CD8-positive, alpha-beta memory T cell (primary cell): ENCODE measurements at regions not wholly inside any gene's neighbourhood (a gene's known extent, or its start where the extent isn't known, plus 50 kb on each side); places are given as distances from the start of the nearest gene placed in this dataset.

Source experiments
- CTCF ChIA-PET: fragments of 350-600 bp; sonication (Branson Sonifier 250); formaldehyde crosslinking; loops from one replicate; lab custom pipeline; 2021; ENCODE audit warnings: antibody characterized with exemption; lab: Charles Lee
- POLR2A ChIA-PET: fragments of 350-600 bp; sonication (Branson Sonifier 250); formaldehyde crosslinking; loops from one replicate; lab custom pipeline; 2021; ENCODE audit warnings: antibody characterized with exemption; lab: Charles Lee
- DNase-seq, 5 donors: peaks; one replicate each; pipeline versions ENCODE4 v3.0.0 to v3.0.0-alpha.2; 2020 to 2022; ENCODE audit warnings: mixed read lengths in 1 of 5
- H3K27ac ChIP-seq: one replicate; pipeline ENCODE4 v1.7.0; 2013; ENCODE audit warnings: low read depth, mild to moderate bottlenecking, low read length, moderate library complexity
- H3K27me3 ChIP-seq: 2 replicates; pipeline ENCODE4 v1.7.0; 2013; ENCODE audit warnings: low read length, mild to moderate bottlenecking; ENCODE audit not compliant: insufficient read depth, poor library complexity, severe bottlenecking
- H3K36me3 ChIP-seq: 2 replicates; pipeline ENCODE4 v1.7.0; 2013; ENCODE audit warnings: mild to moderate bottlenecking, low read length, moderate library complexity; ENCODE audit not compliant: insufficient read depth
- H3K4me1 ChIP-seq: 2 replicates; pipeline ENCODE4 v1.7.0; 2013; ENCODE audit warnings: mild to moderate bottlenecking, low read length, moderate library complexity; ENCODE audit not compliant: insufficient read depth
- H3K4me3 ChIP-seq: 2 replicates; pipeline ENCODE4 v1.7.0; 2013; ENCODE audit warnings: mild to moderate bottlenecking, low read length
- H3K9me3 ChIP-seq: 2 replicates; pipeline ENCODE4 v1.7.0; 2013; ENCODE audit warnings: mild to moderate bottlenecking, low read length
- H3K27ac Mint-ChIP-seq, 8 donors: one replicate each; pipeline ENCODE4 v1.8.0; 2020 to 2021; ENCODE audit warnings: mixed read lengths in 8 of 8, mild to moderate bottlenecking in 6 of 8, inconsistent platforms in 3 of 8, moderate library complexity in 3 of 8
- H3K27me3 Mint-ChIP-seq, 2 donors: one replicate each; pipeline ENCODE4 v1.8.0; 2020 to 2021; ENCODE audit warnings: mixed read lengths in 2 of 2, mild to moderate bottlenecking in 1 of 2, moderate library complexity in 1 of 2
- H3K36me3 Mint-ChIP-seq, 3 donors: one replicate each; pipeline ENCODE4 v1.8.0; 2020 to 2021; ENCODE audit warnings: mixed read lengths in 3 of 3, inconsistent platforms in 1 of 3, mild to moderate bottlenecking in 1 of 3
- H3K4me1 Mint-ChIP-seq, 3 donors: one replicate each; pipeline ENCODE4 v1.8.0; 2020 to 2021; ENCODE audit warnings: mixed read lengths in 3 of 3, inconsistent platforms in 1 of 3, mild to moderate bottlenecking in 1 of 3
- H3K4me3 Mint-ChIP-seq, 7 donors: one replicate each; pipeline ENCODE4 v1.8.0; 2020 to 2021; ENCODE audit warnings: mixed read lengths in 7 of 7, mild to moderate bottlenecking in 6 of 7, moderate library complexity in 4 of 7, inconsistent platforms in 2 of 7
- H3K9me3 Mint-ChIP-seq, 5 donors: one replicate each; pipeline ENCODE4 v1.8.0; 2020 to 2022; ENCODE audit warnings: mixed read lengths in 5 of 5, mild to moderate bottlenecking in 3 of 5, moderate library complexity in 2 of 5, inconsistent platforms in 1 of 5

DNA sequence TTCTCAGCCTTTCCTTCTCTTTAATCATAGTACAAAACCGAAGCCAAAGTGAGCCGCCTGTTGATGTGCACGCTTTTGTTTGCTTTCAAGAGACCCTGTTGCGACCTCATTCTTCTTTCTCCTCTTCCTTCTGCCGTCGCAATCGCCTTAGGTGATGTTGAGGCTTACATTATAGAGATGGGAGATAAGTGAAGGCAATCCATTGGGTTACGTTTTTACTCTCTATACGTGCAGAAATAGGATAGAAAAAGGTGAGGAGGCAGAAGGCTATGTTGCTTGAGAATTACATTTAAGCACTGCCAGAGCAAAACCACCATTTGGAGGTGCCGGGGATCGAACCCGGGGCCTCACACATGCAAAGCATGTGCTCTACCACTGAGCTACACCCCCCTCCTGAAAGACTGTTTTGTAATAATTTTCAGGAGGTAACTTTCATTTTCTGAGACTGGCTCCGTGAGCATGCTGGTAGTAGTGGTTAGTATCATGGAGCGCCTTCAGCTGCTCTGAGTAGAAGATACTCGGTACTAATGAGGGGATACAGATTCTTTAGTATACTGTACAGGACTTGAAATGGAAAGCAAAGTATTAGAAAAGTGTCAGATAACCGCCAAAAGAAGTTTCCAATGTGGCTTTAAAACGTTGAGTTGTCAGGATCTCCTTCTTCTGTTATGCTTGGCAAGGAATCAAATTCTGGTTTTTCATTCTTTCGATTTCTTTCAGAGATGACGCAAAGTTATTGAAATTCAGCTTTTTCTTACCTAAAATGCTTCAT, 165.6 kb downstream of the TRIM27 start:
- CTCF ChIA-PET = no interaction called here
- POLR2A ChIA-PET = no interaction called here
- Mint-ChIP-seq H3K27ac (no peak overlapping the region), H3K4me3 (no peak overlapping the region), H3K9me3 (peaks cover 0 to 9% (median 4%) of the 10 kb centered on the region in 5 donors), H3K4me1 (peaks cover 0 to 2% (median 0%) of the 10 kb centered on the region in 3 donors), H3K36me3 (peaks cover 0 to 4% (median 0%) of the 10 kb centered on the region in 3 donors), H3K27me3 (peaks cover 53 to 65% of the 10 kb centered on the region in 2 donors)
- H3K4me3 ChIP-seq = no peak overlapping the region
- no peak for DNase-seq
- peaks cover 5% of the 10 kb centered on the region for H3K27me3 ChIP-seq
- H3K36me3 ChIP-seq = no peaks in the 10 kb centered on the region
- peak overlapping the region; percentile 81 for H3K27ac ChIP-seq
- H3K9me3 ChIP-seq = no peaks in the 10 kb centered on the region
- no peaks in the 10 kb centered on the region for H3K4me1 ChIP-seq

GRCh38 chr6:28758818-28759235, 165.0 kb downstream of the TRIM27 start:
- H3K4me1 ChIP-seq = no peaks in the 10 kb centered on the region
- peaks cover 9% of the 10 kb centered on the region for H3K27me3 ChIP-seq
- peaks cover 0 to 2% (median 0%) of the 10 kb centered on the region in 3 donors for H3K4me1 Mint-ChIP-seq
- no peaks in the 10 kb centered on the region for H3K9me3 ChIP-seq
- peak overlapping the region; percentile 81 for H3K27ac ChIP-seq
- DNase-seq = no peak
- no peak overlapping the region for H3K4me3 ChIP-seq
- peaks cover 0 to 9% (median 4%) of the 10 kb centered on the region in 5 donors for H3K9me3 Mint-ChIP-seq
- no peak overlapping the region for H3K4me3 Mint-ChIP-seq
- H3K36me3 Mint-ChIP-seq = peaks cover 0 to 4% (median 0%) of the 10 kb centered on the region in 3 donors
- no peaks in the 10 kb centered on the region for H3K36me3 ChIP-seq
- ChIA-PET POLR2A (no interaction called here), CTCF (no interaction called here)
- no peak overlapping the region for H3K27ac Mint-ChIP-seq
- peaks cover 53 to 66% of the 10 kb centered on the region in 2 donors for H3K27me3 Mint-ChIP-seq

GRCh38 chr6:28764014-28764723, 159.6 kb downstream of the TRIM27 start:
- Histone ChIP-seq H3K27ac (no peak overlapping the region), H3K4me1 (no peaks in the 10 kb centered on the region), H3K9me3 (no peaks in the 10 kb centered on the region), H3K4me3 (no peak overlapping the region), H3K36me3 (no peaks in the 10 kb centered on the region), H3K27me3 (peaks cover 28% of the 10 kb centered on the region)
- DNase-seq = no peak
- Mint-ChIP-seq H3K4me1 (no peaks in the 10 kb centered on the region), H3K27ac (no peak overlapping the region), H3K36me3 (peaks cover 0 to 4% (median 4%) of the 10 kb centered on the region in 3 donors), H3K27me3 (peaks cover 82 to 84% of the 10 kb centered on the region in 2 donors), H3K9me3 (peaks cover 5 to 28% (median 16%) of the 10 kb centered on the region in 5 donors), H3K4me3 (no peak overlapping the region)
- CTCF ChIA-PET = no interaction called here
- POLR2A ChIA-PET = no interaction called here

DNA sequence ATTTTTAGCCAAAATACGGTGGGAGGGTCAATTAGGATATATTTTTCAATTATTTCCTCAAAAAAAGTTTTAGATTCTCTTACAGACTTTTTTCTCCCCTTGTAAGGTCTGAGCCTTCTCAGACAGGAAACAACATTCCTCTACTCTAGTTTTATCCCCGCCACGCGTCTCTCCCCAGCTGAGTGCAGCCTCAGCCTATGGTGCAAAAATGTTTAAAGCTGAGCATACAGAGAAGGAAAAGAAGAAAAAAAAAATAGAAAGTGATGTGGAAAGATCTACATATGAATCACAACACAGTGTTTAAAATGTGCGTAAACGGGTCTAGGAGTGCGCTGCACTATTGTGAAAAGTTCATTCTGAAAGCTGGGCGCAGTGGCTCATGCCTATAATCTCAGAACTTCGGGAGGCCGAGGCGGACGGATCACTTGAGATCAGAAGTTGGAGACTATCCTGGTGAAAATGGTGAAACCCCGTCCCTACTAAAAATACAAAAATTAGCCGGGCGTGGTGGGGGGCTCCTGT, 159.0 kb downstream of the TRIM27 start:
- Histone ChIP-seq H3K9me3 (no peaks in the 10 kb centered on the region), H3K36me3 (no peaks in the 10 kb centered on the region), H3K27me3 (peaks cover 33% of the 10 kb centered on the region), H3K4me3 (no peak overlapping the region), H3K27ac (no peak overlapping the region), H3K4me1 (no peaks in the 10 kb centered on the region)
- H3K27ac Mint-ChIP-seq = no peak overlapping the region
- H3K9me3 Mint-ChIP-seq = peaks cover 5 to 28% (median 16%) of the 10 kb centered on the region in 5 donors
- peak overlapping the region in 1 of 7 donors; percentile 55 for H3K4me3 Mint-ChIP-seq
- ChIA-PET POLR2A (no interaction called here), CTCF (no interaction called here)
- H3K36me3 Mint-ChIP-seq = peaks cover 0 to 4% (median 3%) of the 10 kb centered on the region in 3 donors
- H3K27me3 Mint-ChIP-seq = peaks cover 84 to 87% of the 10 kb centered on the region in 2 donors
- no peak for DNase-seq
- no peaks in the 10 kb centered on the region for H3K4me1 Mint-ChIP-seq

DNA sequence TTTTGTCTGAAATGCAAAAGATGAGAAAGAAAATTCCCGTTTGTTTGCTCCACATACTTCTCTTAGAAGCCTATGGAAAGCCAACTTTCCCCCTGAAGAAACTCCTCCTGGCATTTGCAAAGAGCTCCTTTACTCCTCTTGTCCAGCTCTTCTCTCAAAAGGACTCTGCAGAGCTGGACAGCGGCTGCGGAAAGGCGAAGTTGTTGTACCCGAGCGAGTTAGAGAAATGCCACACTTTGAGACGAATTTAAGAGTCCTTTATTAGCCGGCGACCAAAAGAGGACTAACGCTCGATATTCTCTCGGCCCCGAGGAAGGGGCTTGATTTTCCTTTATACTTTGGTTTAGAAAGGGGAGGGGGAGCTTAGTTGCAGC, 157.8 kb downstream of the TRIM27 start:
- H3K27me3 Mint-ChIP-seq = peaks cover 85 to 89% of the 10 kb centered on the region in 2 donors
- POLR2A ChIA-PET = no interaction called here
- CTCF ChIA-PET = no interaction called here
- no peaks in the 10 kb centered on the region for H3K4me1 Mint-ChIP-seq
- no peaks in the 10 kb centered on the region for H3K4me1 ChIP-seq
- no peaks in the 10 kb centered on the region for H3K9me3 ChIP-seq
- no peak overlapping the region for H3K4me3 ChIP-seq
- H3K27ac Mint-ChIP-seq = peak overlapping the region in 2 of 8 donors; percentile 11 to 17
- H3K27me3 ChIP-seq = peaks cover 44% of the 10 kb centered on the region
- H3K27ac ChIP-seq = no peak overlapping the region
- no peaks in the 10 kb centered on the region for H3K36me3 ChIP-seq
- DNase-seq = no peak
- peaks cover 0 to 4% (median 0%) of the 10 kb centered on the region in 3 donors for H3K36me3 Mint-ChIP-seq
- no peak overlapping the region for H3K4me3 Mint-ChIP-seq
- H3K9me3 Mint-ChIP-seq = peaks cover 5 to 31% (median 16%) of the 10 kb centered on the region in 5 donors

DNA sequence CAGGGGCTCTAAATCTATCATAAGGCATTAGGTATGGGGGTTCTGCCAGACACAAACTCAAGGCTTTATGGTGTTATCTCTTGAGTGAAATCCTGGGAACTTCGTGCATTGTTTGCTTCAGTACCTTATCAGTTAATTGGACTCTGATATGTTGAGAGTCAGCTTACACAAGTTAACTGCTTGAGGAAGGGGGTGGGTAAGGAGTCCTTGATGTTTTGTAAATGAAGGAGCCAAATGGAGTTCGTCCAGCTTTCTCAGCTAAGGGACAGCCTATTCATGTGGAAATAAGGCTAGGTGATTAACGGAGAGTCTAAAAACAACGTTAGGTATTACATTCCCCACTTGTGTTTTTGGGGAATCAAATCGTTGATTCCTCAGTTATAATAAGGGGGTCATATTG, 157.4 kb downstream of the TRIM27 start:
- POLR2A ChIA-PET = interaction anchor here (0.6 kb wide), 1 partner anchor 59 kb away, joined by 4 read pairs; no protein-coding TSS in a partner anchor
- Histone ChIP-seq H3K27me3 (peaks cover 48% of the 10 kb centered on the region), H3K9me3 (no peaks in the 10 kb centered on the region)

DNA sequence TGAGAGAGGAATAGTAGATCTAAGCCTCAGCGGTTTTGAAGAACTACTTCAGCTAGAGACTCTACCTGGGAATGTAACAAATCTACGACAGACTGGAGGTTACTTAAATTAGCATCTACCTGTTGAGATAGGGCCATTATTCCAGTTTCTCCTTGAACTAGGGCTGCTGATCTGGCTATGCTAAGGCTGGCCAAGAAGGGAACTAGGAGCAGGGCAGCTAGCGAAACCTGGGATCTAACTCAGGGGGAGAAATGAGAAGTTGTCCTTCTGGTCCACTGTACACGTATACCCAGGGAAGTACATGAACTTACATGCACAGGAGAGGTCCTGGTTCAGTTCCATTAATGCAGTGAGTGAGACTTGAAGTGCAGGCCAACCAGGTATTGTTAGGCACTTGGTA, 156.7 kb downstream of the TRIM27 start:
- peaks cover 55% of the 10 kb centered on the region for H3K27me3 ChIP-seq
- H3K4me1 ChIP-seq = no peaks in the 10 kb centered on the region
- POLR2A ChIA-PET = interaction anchor here (0.6 kb wide), 1 partner anchor 60 kb away, joined by 4 read pairs; no protein-coding TSS in a partner anchor
- H3K4me3 ChIP-seq = no peak overlapping the region
- no peaks in the 10 kb centered on the region for H3K36me3 ChIP-seq
- Mint-ChIP-seq H3K27me3 (peaks cover 90 to 94% of the 10 kb centered on the region in 2 donors), H3K4me3 (no peak overlapping the region), H3K27ac (peak overlapping the region in 1 of 8 donors; percentile 6), H3K36me3 (peaks cover 0 to 4% (median 0%) of the 10 kb centered on the region in 3 donors), H3K9me3 (peaks cover 5 to 31% (median 16%) of the 10 kb centered on the region in 5 donors), H3K4me1 (no peaks in the 10 kb centered on the region)
- H3K27ac ChIP-seq = no peak overlapping the region
- DNase-seq = no peak
- no peaks in the 10 kb centered on the region for H3K9me3 ChIP-seq
- CTCF ChIA-PET = no interaction called here

More for the DNA sequence above, 157.4 kb downstream of the TRIM27 start:
- Mint-ChIP-seq H3K27ac (peak overlapping the region in 1 of 8 donors; percentile 11), H3K4me3 (no peak overlapping the region), H3K4me1 (no peaks in the 10 kb centered on the region), H3K27me3 (peaks cover 89 to 93% of the 10 kb centered on the region in 2 donors), H3K36me3 (peaks cover 0 to 4% (median 0%) of the 10 kb centered on the region in 3 donors), H3K9me3 (peaks cover 5 to 31% (median 16%) of the 10 kb centered on the region in 5 donors)
- Histone ChIP-seq H3K4me3 (no peak overlapping the region), H3K36me3 (no peaks in the 10 kb centered on the region), H3K27ac (no peak overlapping the region), H3K4me1 (no peaks in the 10 kb centered on the region)
- DNase-seq = no peak
- CTCF ChIA-PET = no interaction called here
